CD4-positive, alpha-beta T cell (primary cell): ENCODE measurements at regions not wholly inside any gene's neighbourhood (a gene's known extent, or its start where the extent isn't known, plus 50 kb on each side); places are given as distances from the start of the nearest gene placed in this dataset.

Experiments used
- ATAC-seq: fragments of 200-7000 bp; cut with Tn5 transposase; one replicate; pipeline ENCODE4 v1.10.0; 2022; ENCODE audit warnings: mild to moderate bottlenecking; ENCODE audit not compliant: poor library complexity
- CTCF ChIA-PET: fragments of 350-600 bp; sonication (Branson Sonifier 250); formaldehyde crosslinking; loops from one replicate; lab custom pipeline; 2021; ENCODE audit warnings: antibody characterized with exemption, inconsistent platforms; lab: Charles Lee
- POLR2A ChIA-PET: fragments of 350-600 bp; sonication (Branson Sonifier 250); formaldehyde crosslinking; loops from one replicate; lab custom pipeline; 2021; ENCODE audit warnings: antibody characterized with exemption, inconsistent platforms; lab: Charles Lee
- DNase-seq, 14 experiments: peaks; one replicate each; pipeline ENCODE4 v3.0.0-alpha.2; 2013 to 2020; ENCODE audit warnings: mixed read lengths in 2 of 14
- H3K27ac ChIP-seq, 2 donors: one replicate each; pipeline versions ENCODE4 v1.5.1 to v1.7.0; 2013; ENCODE audit warnings: low read length in 2 of 2, low read depth in 1 of 2, mild to moderate bottlenecking in 1 of 2
- H3K27me3 ChIP-seq, 2 experiments: 1 replicate in 1 of 2; 2 replicates in 1 of 2; pipeline versions ENCODE4 v1.6.1 to v1.7.0; 2013; ENCODE audit warnings: low read length in 2 of 2, control low read depth in 1 of 2, mild to moderate bottlenecking in 1 of 2, moderate library complexity in 1 of 2; ENCODE audit not compliant: insufficient read depth in 2 of 2, control insufficient read depth in 1 of 2
- H3K36me3 ChIP-seq: one replicate; pipeline ENCODE4 v1.6.1; 2013; ENCODE audit warnings: low read length, control low read depth; ENCODE audit not compliant: insufficient read depth
- H3K4me1 ChIP-seq: one replicate; pipeline ENCODE4 v1.6.1; 2013; ENCODE audit warnings: low read length, control low read depth; ENCODE audit not compliant: insufficient read depth
- H3K4me3 ChIP-seq: one replicate; pipeline ENCODE4 v1.5.1; 2013; ENCODE audit warnings: mild to moderate bottlenecking, low read length, moderate library complexity
- H3K9me3 ChIP-seq, 2 experiments: 1 replicate in 1 of 2; 2 replicates in 1 of 2; pipeline versions ENCODE4 v1.6.1 to v1.7.0; 2013; ENCODE audit warnings: low read length in 2 of 2, mild to moderate bottlenecking in 2 of 2, control low read depth in 1 of 2, moderate library complexity in 1 of 2; ENCODE audit not compliant: control insufficient read depth in 1 of 2, insufficient read depth in 1 of 2
- H3K27ac Mint-ChIP-seq: one replicate; pipeline ENCODE4 v1.8.0; 2020; ENCODE audit warnings: mixed read lengths
- H3K27me3 Mint-ChIP-seq: one replicate; pipeline ENCODE4 v1.8.0; 2021; ENCODE audit warnings: mixed read lengths
- H3K36me3 Mint-ChIP-seq: one replicate; pipeline ENCODE4 v1.8.0; 2021; ENCODE audit warnings: low read depth, mixed read lengths
- H3K4me1 Mint-ChIP-seq: one replicate; pipeline ENCODE4 v1.8.0; 2021; ENCODE audit warnings: low read depth, mixed read lengths
- H3K4me3 Mint-ChIP-seq: one replicate; pipeline ENCODE4 v1.8.0; 2020; ENCODE audit warnings: mild to moderate bottlenecking, mixed read lengths
- H3K9me3 Mint-ChIP-seq: one replicate; pipeline ENCODE4 v1.8.0; 2020; ENCODE audit warnings: mixed read lengths
- CTCF ChIP-seq: fragments of 200-600 bp; IDR thresholded peaks from one replicate; pipeline ENCODE4 v1.8.0; 2022; ENCODE audit warnings: antibody characterized with exemption, mild to moderate bottlenecking
- intact Hi-C, 2 experiments: fragments of 100-400 bp; cut with DNase I in 1 of 2; cut with micrococcal nuclease in 1 of 2; formaldehyde crosslinking; loops; one replicate each; pipeline versions ENCODE4 v1.15.1 to v1.9.0; 2023 to 2025; cut with DNase I, micrococcal nuclease

- no peaks in the 10 kb centered on the region for H3K4me1 ChIP-seq
- no peaks in the 10 kb centered on the region for H3K36me3 ChIP-seq
- no peak for ATAC-seq
- no peak overlapping the region for H3K4me3 ChIP-seq
- no peak for TF ChIP-seq CTCF
- DNase-seq, result no peak
- intact Hi-C loops, result no loop called here
- Mint-ChIP-seq H3K36me3 (no peaks in the 10 kb centered on the region), H3K27me3 (no peaks in the 10 kb centered on the region), H3K4me1 (no peaks in the 10 kb centered on the region), H3K27ac (no peak overlapping the region), H3K4me3 (no peak overlapping the region), H3K9me3 (no peaks in the 10 kb centered on the region)
- H3K27me3 ChIP-seq, result no peaks in the 10 kb centered on the region
- no peak overlapping the region for H3K27ac ChIP-seq
- ChIA-PET CTCF (no interaction called here), POLR2A (no interaction called here)
- no peaks in the 10 kb centered on the region for H3K9me3 ChIP-seq
These were observed 189.0 kb upstream of the DYRK2 start for GRCh38 chr12:67459578-67459977.

GRCh38 chr12:67460388-67460787 is 188.2 kb upstream of the DYRK2 start:
- no peaks in the 10 kb centered on the region for H3K27me3 ChIP-seq
- intact Hi-C loops, result no loop called here
- POLR2A ChIA-PET, result interaction anchor here (0.6 kb wide), 1 partner anchor 83 kb away, joined by 5 read pairs; no protein-coding TSS in a partner anchor
- no peaks in the 10 kb centered on the region for H3K9me3 ChIP-seq
- ATAC-seq (no peak), DNase-seq (no peak)
- no peaks in the 10 kb centered on the region for H3K27me3 Mint-ChIP-seq
- H3K36me3 Mint-ChIP-seq, result no peaks in the 10 kb centered on the region
- H3K4me1 Mint-ChIP-seq, result no peaks in the 10 kb centered on the region
- H3K4me1 ChIP-seq, result no peaks in the 10 kb centered on the region
- H3K4me3 ChIP-seq, result no peak overlapping the region
- no peak overlapping the region for H3K4me3 Mint-ChIP-seq
- H3K27ac ChIP-seq, result no peak overlapping the region
- CTCF ChIA-PET, result no interaction called here
- no peak for TF ChIP-seq CTCF
- H3K27ac Mint-ChIP-seq, result no peak overlapping the region
- H3K36me3 ChIP-seq, result no peaks in the 10 kb centered on the region
- H3K9me3 Mint-ChIP-seq, result no peaks in the 10 kb centered on the region

- no peak overlapping the region for H3K4me3 Mint-ChIP-seq
- Histone ChIP-seq H3K4me1 (peaks cover 4% of the 10 kb centered on the region), H3K9me3 (peaks cover 0 to 3% of the 10 kb centered on the region in 2 experiments), H3K27ac (no peak overlapping the region), H3K27me3 (no peaks in the 10 kb centered on the region), H3K36me3 (no peaks in the 10 kb centered on the region), H3K4me3 (no peak overlapping the region)
- ChIA-PET CTCF (no interaction called here), POLR2A (interaction anchor here (0.9 to 1.1 kb wide), 3 partner anchors 85 to 179 kb away, joined by 3 to 5 read pairs (median 3); partner anchors contain the start of gene DYRK2)
- H3K27ac Mint-ChIP-seq, result no peak overlapping the region
- DNase-seq (no peak), ATAC-seq (no peak)
- intact Hi-C loops, result no loop called here
- H3K27me3 Mint-ChIP-seq, result no peaks in the 10 kb centered on the region
- H3K4me1 Mint-ChIP-seq, result peaks cover 17% of the 10 kb centered on the region
- TF ChIP-seq CTCF, result no peak
- no peaks in the 10 kb centered on the region for H3K36me3 Mint-ChIP-seq
- H3K9me3 Mint-ChIP-seq, result peaks cover 3% of the 10 kb centered on the region
These were observed 179.8 kb upstream of the DYRK2 start for GRCh38 chr12:67468549-67469245.
